B cell (primary cell): ENCODE measurements at regions not wholly inside any gene's neighbourhood (a gene's known extent, or its start where the extent isn't known, plus 50 kb on each side); places are given as distances from the start of the nearest gene placed in this dataset.

Source experiments
- ATAC-seq: fragments of 200-7000 bp; cut with Tn5 transposase; one replicate; pipeline ENCODE4 v1.10.0; 2021; ENCODE audit warnings: low read depth, mild to moderate bottlenecking, moderate number of reproducible peaks, moderate library complexity
- CTCF ChIA-PET: fragments of 350-600 bp; sonication (Branson Sonifier 250); formaldehyde crosslinking; loops from one replicate; lab custom pipeline; 2021; ENCODE audit warnings: antibody characterized with exemption, inconsistent platforms; lab: Charles Lee
- POLR2A ChIA-PET: fragments of 350-600 bp; sonication (Branson Sonifier 250); formaldehyde crosslinking; loops from one replicate; lab custom pipeline; 2021; ENCODE audit warnings: antibody characterized with exemption; lab: Charles Lee
- DNase-seq: peaks from one replicate; pipeline ENCODE4 v3.0.0; 2013
- H2AFZ ChIP-seq: 2 replicates; pipeline ENCODE4 v1.6.1; 2012; ENCODE audit warnings: mild to moderate bottlenecking, low read depth, low read length; ENCODE audit not compliant: insufficient read depth, poor library complexity, severe bottlenecking
- H3K27ac ChIP-seq, 2 donors: 1 replicate in 1 of 2; 2 replicates in 1 of 2; pipeline ENCODE4 v1.5.1; 2012 to 2013; ENCODE audit warnings: low read length in 2 of 2, mild to moderate bottlenecking in 2 of 2, moderate library complexity in 1 of 2
- H3K27me3 ChIP-seq, 4 experiments: fragments of 200-600 bp in 1 of 4; sonication (generic) in 1 of 4; replicated peaks in 1 of 4; 1 replicate in 2 of 4; 2 replicates in 2 of 4; pipeline versions ENCODE4 v1.6.1 to v1.7.0; 2013 to 2016; ENCODE audit warnings: low read length in 3 of 4, mild to moderate bottlenecking in 2 of 4, mixed read lengths in 1 of 4, moderate library complexity in 1 of 4; ENCODE audit not compliant: insufficient read depth in 4 of 4, control insufficient read depth in 3 of 4; ENCODE audit errors: control extremely low read depth in 1 of 4
- H3K36me3 ChIP-seq, 2 experiments: replicated peaks in 1 of 2; 1 replicate in 1 of 2; 2 replicates in 1 of 2; pipeline versions ENCODE4 v1.6.1 to v1.7.1; 2013; ENCODE audit warnings: low read length in 1 of 2; ENCODE audit not compliant: insufficient read depth in 2 of 2, control insufficient read depth in 1 of 2; ENCODE audit errors: control extremely low read depth in 1 of 2, extremely low read depth in 1 of 2
- H3K4me1 ChIP-seq, 2 donors: fragments of 200-600 bp in 1 of 2; sonication (generic) in 1 of 2; 1 replicate in 1 of 2; 2 replicates in 1 of 2; pipeline versions ENCODE4 v1.5.1 to v1.6.1; 2013 to 2017; ENCODE audit warnings: low read length in 2 of 2; ENCODE audit not compliant: control insufficient read depth in 2 of 2, insufficient read depth in 2 of 2
- H3K4me2 ChIP-seq: replicated peaks from 2 replicates; pipeline ENCODE3; 2012; ENCODE audit warnings: mild to moderate bottlenecking, low read depth, low read length; ENCODE audit not compliant: poor library complexity, severe bottlenecking
- H3K4me3 ChIP-seq, 5 experiments: fragments of 200-600 bp in 1 of 5; sonication (generic) in 1 of 5; 1 replicate in 3 of 5; 2 replicates in 2 of 5; pipeline versions ENCODE4 v1.5.1 to v1.7.0; 2011 to 2016; ENCODE audit warnings: low read length in 4 of 5, mild to moderate bottlenecking in 4 of 5, low read depth in 2 of 5, control low read depth in 1 of 5, moderate library complexity in 1 of 5; ENCODE audit not compliant: insufficient read depth in 1 of 5; ENCODE audit errors: control extremely low read depth in 1 of 5, extremely low read depth in 1 of 5
- H3K79me2 ChIP-seq: fragments of 200-600 bp; sonication (generic); one replicate; pipeline ENCODE4 v1.6.0; 2016; ENCODE audit warnings: low read length; ENCODE audit not compliant: control insufficient read depth, insufficient read depth
- H3K9ac ChIP-seq: fragments of 200-600 bp; sonication (generic); 2 replicates; pipeline ENCODE4 v1.6.1; 2017; ENCODE audit warnings: mild to moderate bottlenecking, low read length, moderate library complexity
- H3K9me3 ChIP-seq, 3 donors: one replicate each; pipeline versions ENCODE4 v1.6.1 to v1.7.1; 2013; ENCODE audit warnings: low read length in 2 of 3; ENCODE audit not compliant: control insufficient read depth in 2 of 3, insufficient read depth in 1 of 3; ENCODE audit errors: control extremely low read depth in 1 of 3
- H4K20me1 ChIP-seq: 2 replicates; pipeline ENCODE4 v1.6.0; 2012; ENCODE audit warnings: mild to moderate bottlenecking, low read length; ENCODE audit not compliant: insufficient read depth, control insufficient read depth, poor library complexity, severe bottlenecking
- H3K27ac Mint-ChIP-seq: one replicate; pipeline ENCODE4 v1.8.0; 2021; ENCODE audit warnings: mixed read lengths
- H3K27me3 Mint-ChIP-seq: one replicate; pipeline ENCODE4 v1.8.0; 2021; ENCODE audit warnings: mixed read lengths
- H3K4me1 Mint-ChIP-seq: one replicate; pipeline ENCODE4 v1.8.0; 2021; ENCODE audit warnings: mixed read lengths
- H3K4me3 Mint-ChIP-seq: one replicate; pipeline ENCODE4 v1.8.0; 2021; ENCODE audit warnings: mixed read lengths
- H3K9me3 Mint-ChIP-seq: one replicate; pipeline ENCODE4 v1.8.0; 2022; ENCODE audit warnings: mixed read lengths; ENCODE audit not compliant: insufficient read depth
- CTCF ChIP-seq: fragments of 200-600 bp; IDR thresholded peaks from one replicate; pipeline ENCODE4 v1.8.0; 2022; ENCODE audit warnings: antibody characterized with exemption, mild to moderate bottlenecking
- EZH2 ChIP-seq: IDR thresholded peaks from 2 replicates; pipeline ENCODE4 v1.6.1; 2012; ENCODE audit warnings: borderline replicate concordance, low read depth, mild to moderate bottlenecking, moderate library complexity, low read length; ENCODE audit not compliant: insufficient read depth, poor library complexity, severe bottlenecking
- WGBS: methylation state at CpG from one replicate; pipeline ENCODE4 v1.1.5; 2013; ENCODE audit warnings: missing lambda C conversion rate; ENCODE audit not compliant: insufficient coverage; 5-methylcytosine and 5-hydroxymethylcytosine counted together
- intact Hi-C: fragments of 100-400 bp; cut with micrococcal nuclease; formaldehyde crosslinking; loops from one replicate; pipeline ENCODE4 v1.10.0; 2022

- Mint-ChIP-seq H3K4me1 (peaks cover 3% of the 10 kb centered on the region), H3K27me3 (no peaks in the 10 kb centered on the region), H3K4me3 (no peak overlapping the region), H3K9me3 (no peaks in the 10 kb centered on the region), H3K27ac (no peak overlapping the region)
- CTCF ChIA-PET: no interaction called here
- no peak for ATAC-seq
- Histone ChIP-seq H3K79me2 (no peaks in the 10 kb centered on the region), H3K36me3 (no peaks in the 10 kb centered on the region), H4K20me1 (no peaks in the 10 kb centered on the region), H3K9ac (no peak overlapping the region), H2AFZ (no peak overlapping the region), H3K4me3 (no peak overlapping the region), H3K27me3 (no peaks in the 10 kb centered on the region), H3K4me2 (no peak overlapping the region), H3K4me1 (no peaks in the 10 kb centered on the region), H3K9me3 (no peaks in the 10 kb centered on the region), H3K27ac (no peak overlapping the region)
- POLR2A ChIA-PET: no interaction called here
- TF ChIP-seq CTCF (no peak), EZH2 (no peak)
- intact Hi-C loops: no loop called here
- no peak for DNase-seq
Observed at GRCh38 chrX:120739300-120739699, 109.4 kb upstream of the C1GALT1C1 start.

GRCh38 chrX:120736989-120737388 is 107.1 kb upstream of the C1GALT1C1 start:
- Histone ChIP-seq H3K27ac (no peak overlapping the region), H3K27me3 (no peaks in the 10 kb centered on the region), H3K4me1 (no peaks in the 10 kb centered on the region), H3K9ac (no peak overlapping the region), H3K9me3 (no peaks in the 10 kb centered on the region), H3K4me2 (no peak overlapping the region), H4K20me1 (no peaks in the 10 kb centered on the region), H3K79me2 (no peaks in the 10 kb centered on the region), H3K36me3 (no peaks in the 10 kb centered on the region), H2AFZ (no peak overlapping the region), H3K4me3 (no peak overlapping the region)
- H3K27ac Mint-ChIP-seq: no peak overlapping the region
- TF ChIP-seq CTCF: no peak
- no peak for TF ChIP-seq EZH2
- intact Hi-C loops: no loop called here
- H3K4me3 Mint-ChIP-seq: no peak overlapping the region
- WGBS: 100% methylated on average over 1 of the region's 1 CpG
- no peaks in the 10 kb centered on the region for H3K27me3 Mint-ChIP-seq
- ATAC-seq: no peak
- DNase-seq: no peak
- POLR2A ChIA-PET: no interaction called here
- CTCF ChIA-PET: interaction anchor here (0.9 to 1.1 kb wide), 2 partner anchors 10 to 16 kb away, joined by 3 read pairs; no protein-coding TSS in a partner anchor
- no peaks in the 10 kb centered on the region for H3K9me3 Mint-ChIP-seq
- peaks cover 3% of the 10 kb centered on the region for H3K4me1 Mint-ChIP-seq
